Neuron (in vitro differentiated cells): ENCODE measurements at regions not wholly inside any gene's neighbourhood (a gene's known extent, or its start where the extent isn't known, plus 50 kb on each side); places are given as distances from the start of the nearest gene placed in this dataset.

ENCODE experiments used
- H2AFZ ChIP-seq: one replicate; pipeline ENCODE4 v1.6.1; 2013; ENCODE audit warnings: low read depth, mild to moderate bottlenecking, inconsistent platforms, low read length, moderate library complexity
- H3K27me3 ChIP-seq: one replicate; pipeline ENCODE4 v1.6.1; 2013; ENCODE audit warnings: low read length; ENCODE audit not compliant: insufficient read depth
- H3K36me3 ChIP-seq: one replicate; pipeline ENCODE4 v1.6.1; 2013; ENCODE audit warnings: low read length; ENCODE audit not compliant: insufficient read depth
- H3K4me1 ChIP-seq: one replicate; pipeline ENCODE4 v1.6.1; 2013; ENCODE audit warnings: low read length; ENCODE audit not compliant: insufficient read depth
- H3K4me3 ChIP-seq: 2 replicates; pipeline ENCODE4 v1.5.1; 2013; ENCODE audit warnings: mild to moderate bottlenecking, low read length, moderate library complexity
- H3K9me3 ChIP-seq: one replicate; pipeline ENCODE4 v1.6.1; 2013; ENCODE audit warnings: low read length

DNA sequence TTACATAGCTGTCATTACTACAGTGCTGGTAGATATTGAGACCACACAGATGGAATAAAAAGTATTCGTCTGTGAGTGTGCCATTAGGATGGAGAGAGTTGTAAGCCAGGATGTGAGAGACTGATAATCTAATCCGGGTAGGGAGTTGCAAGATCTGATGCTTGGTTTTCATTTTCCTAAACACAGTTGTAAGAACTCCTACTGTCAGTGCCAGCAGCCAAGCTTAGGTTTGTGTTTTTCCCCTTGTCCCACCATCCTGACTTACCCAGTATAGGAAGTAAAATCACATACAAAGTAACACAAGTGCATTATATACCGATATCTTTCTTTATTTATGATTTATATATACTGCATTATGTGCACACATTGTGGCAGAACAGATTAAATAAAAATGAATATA is 726.4 kb upstream of the PCDH20 start:
- Histone ChIP-seq H3K4me1 (no peaks in the 10 kb centered on the region), H3K9me3 (peaks cover 2% of the 10 kb centered on the region), H3K36me3 (no peaks in the 10 kb centered on the region), H3K4me3 (no peak overlapping the region), H2AFZ (no peak overlapping the region), H3K27me3 (no peaks in the 10 kb centered on the region)

DNA sequence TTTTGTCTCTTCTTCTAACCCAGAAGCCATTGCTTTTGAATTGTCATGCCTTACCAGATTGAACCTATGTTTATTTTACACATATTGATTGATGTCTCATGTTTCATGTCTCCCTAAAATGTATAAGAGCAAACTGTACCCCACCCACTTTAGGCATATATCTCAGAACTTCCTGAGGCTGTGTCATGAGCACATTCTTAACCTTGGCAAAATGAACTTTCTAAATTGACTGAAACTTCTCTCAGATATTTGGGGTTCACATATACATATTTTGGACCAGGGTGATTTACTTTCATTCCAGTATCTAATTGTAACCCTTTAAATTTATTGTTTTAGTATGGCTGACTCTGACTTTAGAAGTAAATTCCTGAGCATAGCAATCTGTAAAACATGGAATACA is 723.9 kb upstream of the PCDH20 start:
- no peak overlapping the region for H2AFZ ChIP-seq
- H3K4me3 ChIP-seq = no peak overlapping the region
- no peaks in the 10 kb centered on the region for H3K36me3 ChIP-seq
- H3K4me1 ChIP-seq = no peaks in the 10 kb centered on the region
- peaks cover 2% of the 10 kb centered on the region for H3K9me3 ChIP-seq
- H3K27me3 ChIP-seq = no peaks in the 10 kb centered on the region

DNA sequence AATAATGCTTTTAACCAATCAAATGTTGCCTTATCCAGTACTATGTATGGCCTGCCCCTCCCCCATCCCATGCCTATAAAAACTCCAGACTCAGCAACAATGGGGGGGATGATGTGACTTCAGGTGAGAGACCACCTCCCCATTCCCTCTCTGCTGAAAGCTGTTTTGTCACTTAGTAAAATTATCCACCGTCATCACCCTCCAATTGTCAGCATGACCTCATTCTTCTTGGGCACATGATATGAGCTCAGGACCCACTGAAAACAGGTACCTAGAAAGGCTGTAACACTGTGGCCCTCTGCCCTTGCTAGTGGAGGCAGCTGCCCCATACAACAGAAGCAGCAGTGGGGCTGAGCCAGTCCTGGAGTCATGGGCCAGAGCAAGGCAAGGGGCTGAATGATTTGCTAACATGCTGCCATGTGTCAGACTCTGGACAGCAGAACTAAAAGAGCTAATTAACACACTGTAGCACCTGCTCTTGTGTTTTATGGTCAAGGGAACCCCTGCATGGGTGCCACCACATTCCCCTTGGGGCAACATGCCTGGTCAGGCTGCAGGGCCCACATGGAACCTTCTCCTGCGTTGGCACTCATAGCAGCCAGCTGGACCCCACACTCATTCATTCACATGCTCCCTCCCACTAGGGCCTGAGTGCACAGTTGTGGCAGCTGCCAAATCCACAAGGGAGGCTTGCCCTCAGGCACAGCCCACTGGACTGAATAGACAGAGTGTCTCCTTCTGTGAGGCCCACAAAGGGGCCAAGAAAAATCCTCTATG is 722.2 kb upstream of the PCDH20 start:
- Histone ChIP-seq H3K4me1 (no peaks in the 10 kb centered on the region), H3K27me3 (no peaks in the 10 kb centered on the region), H3K36me3 (no peaks in the 10 kb centered on the region), H2AFZ (no peak overlapping the region), H3K9me3 (peaks cover 2% of the 10 kb centered on the region), H3K4me3 (no peak overlapping the region)

DNA sequence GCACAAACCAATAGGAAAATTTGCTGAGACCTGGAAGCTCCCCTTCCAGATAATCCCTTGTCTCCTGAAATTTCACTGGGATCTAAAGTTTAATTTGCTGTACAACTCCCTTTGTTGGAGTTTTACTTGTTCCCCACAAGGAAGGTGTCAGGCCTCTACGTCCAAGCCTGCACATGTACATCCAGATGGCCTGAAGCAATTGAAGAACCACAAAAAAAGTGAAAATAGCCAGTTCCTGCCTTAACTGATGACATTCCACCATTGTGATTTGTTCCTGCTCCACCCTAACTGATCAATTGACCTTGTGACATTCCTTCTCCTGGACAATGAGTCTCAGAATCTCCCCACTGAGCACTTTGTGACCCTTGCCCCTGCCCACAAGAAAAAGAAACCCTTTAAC is 716.0 kb upstream of the PCDH20 start:
- no peak overlapping the region for H2AFZ ChIP-seq
- no peaks in the 10 kb centered on the region for H3K9me3 ChIP-seq
- no peaks in the 10 kb centered on the region for H3K36me3 ChIP-seq
- H3K27me3 ChIP-seq = no peaks in the 10 kb centered on the region
- H3K4me1 ChIP-seq = peaks cover 4% of the 10 kb centered on the region
- no peak overlapping the region for H3K4me3 ChIP-seq

DNA sequence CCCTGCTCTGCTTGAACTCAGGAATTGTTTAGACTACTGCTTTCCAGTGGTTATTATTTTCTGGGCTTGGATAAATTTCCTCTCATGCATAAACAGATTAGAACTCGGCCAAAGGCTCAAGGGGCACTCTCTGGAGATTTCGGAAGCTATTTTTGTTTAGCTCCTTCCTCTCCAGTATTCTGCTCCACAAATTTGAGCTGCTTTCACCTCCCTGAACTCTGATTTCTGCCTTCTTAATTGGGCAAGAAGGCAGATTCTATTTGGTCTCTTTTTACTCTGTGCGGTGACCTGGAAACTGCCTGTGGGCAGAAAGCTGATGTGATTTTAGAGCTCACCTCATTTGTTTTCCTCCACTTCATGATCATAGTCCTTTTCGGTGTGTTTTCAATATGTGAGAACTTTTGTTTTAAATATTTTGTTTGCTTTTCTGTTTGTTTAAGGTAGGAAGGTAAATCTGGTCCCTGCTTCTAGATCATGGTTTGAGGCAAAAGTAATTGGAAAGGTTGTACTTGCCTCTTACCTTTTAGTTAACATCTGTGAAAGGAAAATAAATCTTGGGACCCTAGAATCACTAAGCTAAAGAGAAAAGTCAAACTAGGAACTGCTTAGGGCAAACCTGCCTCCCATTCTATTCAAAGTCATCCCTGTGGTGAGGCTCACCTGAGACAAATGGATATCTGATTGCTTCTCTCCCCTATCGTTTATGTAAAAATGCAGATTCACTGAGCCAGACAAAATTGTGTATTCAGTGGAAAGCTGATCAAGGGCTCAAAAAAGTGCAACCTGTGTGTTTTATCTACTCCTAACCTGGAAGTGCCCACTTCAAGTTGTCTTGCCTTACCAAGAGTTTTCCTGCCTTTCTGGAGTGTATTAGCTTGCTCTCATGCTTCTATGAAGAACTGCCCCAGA is 714.7 kb upstream of the PCDH20 start:
- H3K9me3 ChIP-seq = no peaks in the 10 kb centered on the region
- no peaks in the 10 kb centered on the region for H3K27me3 ChIP-seq
- H3K36me3 ChIP-seq = no peaks in the 10 kb centered on the region
- H3K4me1 ChIP-seq = peaks cover 4% of the 10 kb centered on the region
- no peak overlapping the region for H2AFZ ChIP-seq
- no peak overlapping the region for H3K4me3 ChIP-seq

DNA sequence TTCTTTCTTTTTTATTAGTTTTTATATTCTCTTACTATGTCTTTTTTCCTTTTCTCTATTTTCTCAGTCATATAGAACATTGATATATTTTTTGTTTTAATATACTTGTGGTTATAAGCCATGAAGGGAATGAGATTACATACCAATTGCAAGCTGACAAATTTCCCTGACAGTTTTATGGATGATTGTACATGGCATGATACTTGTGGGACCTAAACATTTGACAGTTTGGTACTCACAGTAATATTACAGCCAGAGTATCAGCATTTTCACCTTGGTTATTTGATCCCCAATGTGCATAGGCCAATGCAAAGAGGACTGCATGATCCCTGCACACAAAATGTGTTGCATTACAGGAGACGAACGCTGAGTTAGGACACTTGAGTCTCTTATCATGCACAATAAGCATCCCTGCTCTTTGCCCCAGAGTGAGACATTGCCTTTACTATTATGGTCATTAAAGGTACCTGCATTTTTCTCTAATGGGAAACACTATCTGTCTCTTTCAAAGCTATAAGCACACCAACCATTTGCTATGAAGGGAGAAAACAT is 713.4 kb upstream of the PCDH20 start:
- Histone ChIP-seq H3K4me1 (peaks cover 4% of the 10 kb centered on the region), H3K27me3 (no peaks in the 10 kb centered on the region), H2AFZ (no peak overlapping the region), H3K9me3 (no peaks in the 10 kb centered on the region), H3K36me3 (no peaks in the 10 kb centered on the region), H3K4me3 (no peak overlapping the region)

DNA sequence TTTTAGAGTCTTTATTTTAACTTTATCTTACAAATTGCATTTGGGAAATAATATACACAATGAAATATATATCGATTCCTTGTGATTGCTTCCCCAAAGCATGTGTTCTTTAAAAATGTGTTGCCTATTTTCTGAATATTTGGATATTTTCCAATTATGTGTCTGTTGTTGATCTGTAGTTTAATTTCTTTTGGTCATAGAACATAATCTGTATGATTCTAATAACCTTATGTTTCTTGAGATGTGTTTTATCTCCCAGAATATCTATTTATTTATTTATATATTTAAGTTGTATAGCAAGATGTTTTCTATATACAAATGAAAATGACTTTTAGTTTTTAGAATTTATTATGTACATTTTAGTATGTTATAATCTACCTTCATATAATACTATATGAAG is 710.8 kb upstream of the PCDH20 start:
- Histone ChIP-seq H3K4me3 (no peak overlapping the region), H3K4me1 (peaks cover 4% of the 10 kb centered on the region), H2AFZ (no peak overlapping the region), H3K36me3 (no peaks in the 10 kb centered on the region), H3K27me3 (no peaks in the 10 kb centered on the region), H3K9me3 (no peaks in the 10 kb centered on the region)

DNA sequence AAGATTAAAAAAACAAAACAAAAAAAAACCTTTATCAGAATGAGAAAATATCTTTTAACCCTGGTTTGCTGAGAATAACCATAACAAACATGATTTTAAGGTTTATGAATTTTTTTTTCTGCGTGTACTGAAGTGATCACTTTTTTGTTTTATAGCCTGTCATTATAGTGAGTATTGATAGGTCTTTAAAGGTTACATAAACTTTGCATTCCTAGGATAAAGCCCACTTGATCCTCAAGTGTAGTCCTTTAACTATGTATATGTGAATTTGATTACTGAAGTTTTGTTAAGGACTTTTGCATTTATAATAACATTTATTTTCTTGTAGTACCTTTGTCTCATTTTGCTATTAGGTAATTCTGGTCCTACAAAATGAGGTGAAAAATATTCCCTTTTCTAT is 709.8 kb upstream of the PCDH20 start:
- Histone ChIP-seq H3K4me3 (no peak overlapping the region), H3K9me3 (no peaks in the 10 kb centered on the region), H3K27me3 (no peaks in the 10 kb centered on the region), H2AFZ (no peak overlapping the region), H3K36me3 (no peaks in the 10 kb centered on the region), H3K4me1 (peaks cover 4% of the 10 kb centered on the region)

DNA sequence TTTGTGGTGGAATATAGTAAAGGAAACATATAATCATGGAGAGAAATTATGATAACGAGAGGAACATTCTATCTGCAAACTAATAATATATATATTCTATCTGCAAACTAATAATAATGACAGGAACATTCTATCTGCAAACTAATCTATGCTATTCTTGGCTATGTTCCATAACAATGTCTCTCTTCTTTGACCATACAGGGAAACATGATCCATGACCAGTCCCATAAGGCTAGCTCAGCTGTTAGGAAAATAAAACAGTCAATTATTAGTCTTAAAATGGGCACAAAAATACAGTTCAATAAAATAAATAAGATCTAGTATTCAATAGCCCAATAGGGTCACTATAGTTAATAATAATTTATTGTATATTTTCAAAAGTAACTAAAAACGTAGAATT is 707.8 kb upstream of the PCDH20 start:
- Histone ChIP-seq H3K4me1 (no peaks in the 10 kb centered on the region), H3K36me3 (no peaks in the 10 kb centered on the region), H3K27me3 (no peaks in the 10 kb centered on the region), H3K9me3 (no peaks in the 10 kb centered on the region), H3K4me3 (no peak overlapping the region), H2AFZ (no peak overlapping the region)

DNA sequence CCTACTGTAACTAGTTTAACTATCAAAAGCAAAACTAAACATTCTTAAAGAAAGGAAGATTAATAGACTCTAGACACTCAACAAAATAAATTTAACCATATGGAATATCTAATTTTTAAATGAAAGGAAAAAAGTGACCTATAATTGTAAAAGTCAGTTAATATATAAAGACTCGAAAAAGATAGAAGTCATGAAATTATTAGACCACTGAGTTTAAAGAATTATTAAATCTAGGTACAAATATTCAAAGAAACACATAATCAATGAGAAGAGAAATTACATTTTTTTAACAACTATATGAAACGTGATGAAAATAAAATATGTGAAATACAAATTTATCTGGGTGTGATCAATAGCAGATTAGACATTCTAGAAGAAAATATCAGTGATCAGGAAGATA is 706.8 kb upstream of the PCDH20 start:
- H2AFZ ChIP-seq = no peak overlapping the region
- no peaks in the 10 kb centered on the region for H3K9me3 ChIP-seq
- no peaks in the 10 kb centered on the region for H3K36me3 ChIP-seq
- H3K4me3 ChIP-seq = no peak overlapping the region
- H3K4me1 ChIP-seq = no peaks in the 10 kb centered on the region
- H3K27me3 ChIP-seq = no peaks in the 10 kb centered on the region

DNA sequence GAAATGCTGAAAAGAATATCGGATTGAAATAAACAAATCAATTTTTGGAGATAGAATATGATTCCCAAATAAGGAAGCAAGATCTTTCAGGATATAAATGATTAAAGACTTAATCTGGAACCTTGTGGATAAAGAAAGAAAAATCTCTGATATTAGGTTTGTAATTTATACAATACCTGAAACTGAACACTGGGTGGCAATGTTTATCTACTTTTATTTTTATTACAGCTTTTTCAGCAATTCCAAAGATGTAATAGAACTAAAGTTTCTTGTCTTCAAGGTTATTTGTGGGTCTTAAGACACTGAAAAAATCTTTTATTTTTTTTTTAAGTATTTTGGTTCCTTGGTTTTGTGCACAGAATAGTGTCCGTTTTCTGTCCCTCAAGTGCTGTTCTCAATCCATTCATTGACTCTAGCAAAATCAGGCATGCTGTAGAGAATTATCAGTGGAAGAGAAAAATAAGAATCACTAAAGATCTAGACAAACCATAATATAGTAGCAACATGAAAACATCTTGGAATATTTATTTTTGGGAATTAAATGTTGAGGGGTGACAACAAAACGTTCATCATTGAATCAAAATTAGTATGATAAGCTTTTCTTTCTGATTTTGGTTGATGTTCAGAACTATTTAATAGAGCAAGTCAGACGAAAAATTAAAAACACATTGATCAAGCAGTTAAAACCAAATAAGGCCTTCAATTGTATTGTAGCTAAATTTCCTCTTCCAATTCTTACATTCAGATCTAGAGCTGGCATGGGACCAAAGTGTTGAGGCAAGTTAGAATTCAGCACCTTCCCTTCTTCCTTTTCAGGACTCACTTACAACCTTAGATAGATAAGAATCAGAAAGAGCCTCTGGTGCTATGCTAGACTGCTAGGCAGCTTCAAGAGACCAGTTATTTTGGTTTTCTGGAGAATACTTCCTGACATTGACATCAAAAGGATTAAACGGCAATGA is 704.4 kb upstream of the PCDH20 start:
- H3K9me3 ChIP-seq = no peaks in the 10 kb centered on the region
- H2AFZ ChIP-seq = no peak overlapping the region
- H3K36me3 ChIP-seq = no peaks in the 10 kb centered on the region
- H3K4me3 ChIP-seq = no peak overlapping the region
- H3K4me1 ChIP-seq = no peaks in the 10 kb centered on the region
- no peaks in the 10 kb centered on the region for H3K27me3 ChIP-seq

DNA sequence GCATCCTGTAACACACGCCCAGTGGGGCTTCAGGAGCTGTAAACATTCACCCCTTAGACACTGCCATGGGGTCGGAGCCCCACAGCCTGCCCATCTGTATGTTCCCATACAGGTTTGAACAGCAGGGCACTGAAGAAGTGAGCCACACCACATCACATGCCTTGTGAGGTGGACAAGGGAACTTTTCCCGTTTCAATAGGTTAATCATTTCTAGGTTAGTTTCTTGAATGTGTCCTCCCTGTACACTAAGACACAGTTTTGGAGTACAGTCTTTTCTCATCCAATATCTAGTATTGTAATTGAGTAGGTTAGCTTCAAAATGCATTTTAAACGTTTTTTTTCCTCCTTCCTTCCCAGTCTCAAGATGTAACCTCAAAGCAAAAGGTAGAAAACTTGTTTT is 700.2 kb upstream of the PCDH20 start:
- H3K36me3 ChIP-seq = no peaks in the 10 kb centered on the region
- H2AFZ ChIP-seq = no peak overlapping the region
- H3K4me3 ChIP-seq = no peak overlapping the region
- H3K27me3 ChIP-seq = no peaks in the 10 kb centered on the region
- no peaks in the 10 kb centered on the region for H3K4me1 ChIP-seq
- no peaks in the 10 kb centered on the region for H3K9me3 ChIP-seq
